ENCODE measurements at regions not wholly inside any gene's neighbourhood (a gene's known extent, or its start where the extent isn't known, plus 50 kb on each side); places are given as distances from the start of the nearest gene placed in this dataset.

GRCh38 chr4:37146260-37146659, 98.3 kb upstream of the NWD2 start:
- DNase-seq (ENCODE audit: insufficient read length, low spot score) (no peak), FAIRE-seq (no peak)

- FAIRE-seq (no peak), DNase-seq (ENCODE audit: insufficient read length, low spot score) (no peak)
These were observed 86.9 kb upstream of the NWD2 start for GRCh38 chr4:37157476-37158167.

GRCh38 chr4:37160653-37161052, 83.9 kb upstream of the NWD2 start:
- FAIRE-seq (no peak), DNase-seq (ENCODE audit: insufficient read length, low spot score) (no peak)

GRCh38 chr4:37165844-37166243, 78.7 kb upstream of the NWD2 start:
- FAIRE-seq (no peak), DNase-seq (ENCODE audit: insufficient read length, low spot score) (no peak)

GRCh38 chr4:37169956-37170355, 74.6 kb upstream of the NWD2 start:
- DNase-seq (ENCODE audit: insufficient read length, low spot score), result no peak
- FAIRE-seq, result no peak

- FAIRE-seq, result no peak
- DNase-seq (ENCODE audit: insufficient read length, low spot score), result no peak
These were observed 56.4 kb upstream of the NWD2 start for GRCh38 chr4:37188100-37188499.
